WERI-Rb-1 (cell line): ENCODE measurements at regions not wholly inside any gene's neighbourhood (a gene's known extent, or its start where the extent isn't known, plus 50 kb on each side); places are given as distances from the start of the nearest gene placed in this dataset.
"Not testable (repeated sequence)": the region's sequence is repeated elsewhere in the genome, so short reads cannot be mapped to it uniquely, and the experiment has no call there.

Experiments used
- DNase-seq: peaks from one replicate; pipeline ENCODE4 v3.0.0-alpha.2; 2020
- H3K27ac ChIP-seq: fragments of 250-450 bp; sonication (Bioruptor Pico); 2 replicates; pipeline ENCODE4 v1.5.1; 2020; ENCODE audit warnings: mild to moderate bottlenecking, moderate library complexity
- H3K27me3 ChIP-seq: fragments of 250-450 bp; sonication (Bioruptor Pico); 2 replicates; pipeline ENCODE4 v1.5.1; 2021; ENCODE audit warnings: mild to moderate bottlenecking, low read depth, moderate library complexity; ENCODE audit not compliant: insufficient read depth, severe bottlenecking
- H3K36me3 ChIP-seq: fragments of 250-450 bp; sonication (Bioruptor Pico); 2 replicates; pipeline ENCODE4 v1.5.1; 2020; ENCODE audit warnings: mild to moderate bottlenecking, moderate library complexity
- H3K4me3 ChIP-seq: 2 replicates; pipeline ENCODE4 v1.5.1; 2011; ENCODE audit warnings: low read depth, mild to moderate bottlenecking, control low read depth, low read length
- H3K9me3 ChIP-seq: fragments of 250-450 bp; sonication (Bioruptor Pico); 2 replicates; pipeline ENCODE4 v1.5.1; 2021; ENCODE audit warnings: mild to moderate bottlenecking, moderate library complexity; ENCODE audit not compliant: severe bottlenecking
- TF ChIP-seq, protein P1 (sequence below): IDR thresholded peaks from 2 replicates; pipeline ENCODE4 v1.5.1; 2011; ENCODE audit warnings: low read depth, mild to moderate bottlenecking, control low read depth, inconsistent platforms, low read length

DNA sequence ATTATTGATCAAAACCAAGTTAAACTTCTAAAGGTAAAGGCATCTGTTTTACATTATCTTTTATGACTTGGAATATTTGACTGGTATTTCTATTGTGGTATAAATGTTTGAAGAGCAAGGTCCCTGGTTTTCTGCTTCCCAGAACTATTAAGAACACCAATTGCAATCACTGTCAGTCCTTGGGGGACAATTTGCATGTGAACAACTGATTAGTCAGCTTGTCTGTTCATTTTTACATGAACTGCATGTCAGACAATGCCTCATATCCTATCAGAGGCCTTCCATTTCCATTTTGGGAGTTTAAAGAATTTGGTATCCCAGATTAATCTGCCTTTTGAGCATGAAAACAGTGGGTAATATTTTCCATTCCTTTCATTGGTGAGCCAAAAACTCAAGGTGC is 654.9 kb upstream of the USP24 start:
- DNase-seq, result no peak
- Histone ChIP-seq H3K27ac (no peak overlapping the region), H3K9me3 (no peaks in the 10 kb centered on the region), H3K27me3 (no peaks in the 10 kb centered on the region), H3K36me3 (no peaks in the 10 kb centered on the region), H3K4me3 (no peak overlapping the region)
- TF ChIP-seq, protein P1, sequence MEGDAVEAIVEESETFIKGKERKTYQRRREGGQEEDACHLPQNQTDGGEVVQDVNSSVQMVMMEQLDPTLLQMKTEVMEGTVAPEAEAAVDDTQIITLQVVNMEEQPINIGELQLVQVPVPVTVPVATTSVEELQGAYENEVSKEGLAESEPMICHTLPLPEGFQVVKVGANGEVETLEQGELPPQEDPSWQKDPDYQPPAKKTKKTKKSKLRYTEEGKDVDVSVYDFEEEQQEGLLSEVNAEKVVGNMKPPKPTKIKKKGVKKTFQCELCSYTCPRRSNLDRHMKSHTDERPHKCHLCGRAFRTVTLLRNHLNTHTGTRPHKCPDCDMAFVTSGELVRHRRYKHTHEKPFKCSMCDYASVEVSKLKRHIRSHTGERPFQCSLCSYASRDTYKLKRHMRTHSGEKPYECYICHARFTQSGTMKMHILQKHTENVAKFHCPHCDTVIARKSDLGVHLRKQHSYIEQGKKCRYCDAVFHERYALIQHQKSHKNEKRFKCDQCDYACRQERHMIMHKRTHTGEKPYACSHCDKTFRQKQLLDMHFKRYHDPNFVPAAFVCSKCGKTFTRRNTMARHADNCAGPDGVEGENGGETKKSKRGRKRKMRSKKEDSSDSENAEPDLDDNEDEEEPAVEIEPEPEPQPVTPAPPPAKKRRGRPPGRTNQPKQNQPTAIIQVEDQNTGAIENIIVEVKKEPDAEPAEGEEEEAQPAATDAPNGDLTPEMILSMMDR, result no peak

DNA sequence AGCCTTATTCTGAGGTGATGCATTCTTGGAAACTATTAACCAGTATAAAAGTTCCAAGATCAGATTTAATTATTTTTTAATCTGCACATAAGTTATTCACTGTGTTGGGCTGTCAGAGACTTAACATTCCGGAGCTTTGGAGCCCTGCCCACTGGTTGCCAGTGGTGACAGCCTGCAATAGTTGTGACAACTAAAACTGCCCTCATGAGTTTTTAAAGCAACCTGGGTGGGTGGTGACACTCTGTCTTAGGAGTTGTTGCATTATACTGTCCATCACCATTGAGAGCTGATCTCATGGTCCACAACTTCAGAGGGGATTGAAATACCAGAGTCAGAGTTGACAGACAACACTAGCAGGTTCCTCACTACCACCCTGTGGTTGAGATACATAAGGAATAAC is 653.9 kb upstream of the USP24 start:
- TF ChIP-seq, protein P1, result no peak

DNA sequence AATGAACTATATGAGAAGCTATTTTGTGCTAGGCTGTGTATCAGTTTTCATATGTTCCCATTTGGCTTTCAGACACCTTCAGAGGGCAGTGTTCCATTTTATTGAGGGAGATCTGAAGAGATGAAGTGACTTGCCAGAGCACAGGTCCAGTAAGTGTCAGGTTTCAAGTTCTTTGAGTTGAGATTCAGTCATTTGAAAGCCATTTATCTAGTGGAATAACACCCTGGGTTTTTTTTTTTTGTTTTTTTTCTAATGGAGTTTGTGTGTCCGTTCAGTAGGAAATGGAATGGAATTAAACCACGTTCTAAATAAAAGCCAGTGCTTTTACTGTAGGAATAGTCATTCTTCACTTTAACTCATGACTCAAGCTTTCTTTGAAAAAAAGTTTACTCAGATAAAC is 652.9 kb upstream of the USP24 start:
- Histone ChIP-seq H3K27ac (no peak overlapping the region), H3K27me3 (no peaks in the 10 kb centered on the region), H3K4me3 (no peak overlapping the region), H3K36me3 (no peaks in the 10 kb centered on the region), H3K9me3 (no peaks in the 10 kb centered on the region)
- TF ChIP-seq, protein P1, result no peak
- no peak for DNase-seq

More for the DNA sequence above, 653.9 kb upstream of the USP24 start:
- no peaks in the 10 kb centered on the region for H3K36me3 ChIP-seq
- H3K4me3 ChIP-seq, result no peak overlapping the region
- no peak for DNase-seq
- no peak overlapping the region for H3K27ac ChIP-seq
- no peaks in the 10 kb centered on the region for H3K9me3 ChIP-seq
- no peaks in the 10 kb centered on the region for H3K27me3 ChIP-seq

DNA sequence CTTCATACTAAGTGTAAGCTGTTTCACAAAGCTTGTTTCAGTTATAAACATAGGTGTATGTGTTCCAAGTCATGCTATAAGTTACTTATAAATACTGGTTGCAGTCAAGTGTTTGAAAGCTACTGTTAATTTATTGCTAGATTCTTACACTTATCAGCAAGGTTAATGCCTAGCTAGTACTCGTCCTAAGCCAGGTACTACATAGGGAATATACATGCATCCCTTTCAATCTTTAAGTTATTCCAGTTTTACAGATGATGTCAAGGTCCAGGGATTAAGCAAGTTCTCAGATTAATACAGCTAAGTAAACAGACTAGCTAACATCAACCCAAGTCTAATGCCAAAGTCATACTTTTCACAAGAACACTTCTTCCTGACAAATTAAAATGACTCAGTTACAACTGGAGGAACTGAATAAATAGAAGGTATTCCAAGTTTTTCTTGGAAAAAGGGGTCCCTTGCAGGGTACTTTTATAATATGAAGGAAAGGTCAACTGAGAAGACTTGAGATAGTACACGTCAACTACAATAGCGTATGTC is 652.2 kb upstream of the USP24 start:
- TF ChIP-seq, protein P1, result no peak
- no peaks in the 10 kb centered on the region for H3K36me3 ChIP-seq
- no peaks in the 10 kb centered on the region for H3K27me3 ChIP-seq
- no peak overlapping the region for H3K27ac ChIP-seq
- H3K4me3 ChIP-seq, result no peak overlapping the region
- DNase-seq, result no peak
- H3K9me3 ChIP-seq, result no peaks in the 10 kb centered on the region

DNA sequence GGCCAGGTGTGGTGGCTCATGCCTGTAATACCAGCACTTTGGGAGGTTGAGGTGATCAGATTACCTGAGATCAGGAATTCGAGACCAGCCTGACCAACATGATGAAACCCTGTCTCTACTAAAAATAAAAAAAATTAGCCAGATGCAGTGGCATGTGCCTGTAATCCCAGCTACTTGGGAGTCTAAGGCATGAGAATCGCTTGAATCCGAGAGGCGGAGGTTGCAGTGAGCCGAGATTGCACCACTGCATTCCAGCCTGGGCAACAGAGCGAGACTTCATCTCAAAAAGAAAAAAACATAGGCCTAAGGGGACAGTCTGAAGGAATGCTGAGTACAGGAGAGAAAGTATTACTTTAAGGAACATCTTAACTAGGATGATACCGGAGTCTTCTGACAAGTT is 650.6 kb upstream of the USP24 start:
- not testable (repeated sequence) for H3K36me3 ChIP-seq

DNA sequence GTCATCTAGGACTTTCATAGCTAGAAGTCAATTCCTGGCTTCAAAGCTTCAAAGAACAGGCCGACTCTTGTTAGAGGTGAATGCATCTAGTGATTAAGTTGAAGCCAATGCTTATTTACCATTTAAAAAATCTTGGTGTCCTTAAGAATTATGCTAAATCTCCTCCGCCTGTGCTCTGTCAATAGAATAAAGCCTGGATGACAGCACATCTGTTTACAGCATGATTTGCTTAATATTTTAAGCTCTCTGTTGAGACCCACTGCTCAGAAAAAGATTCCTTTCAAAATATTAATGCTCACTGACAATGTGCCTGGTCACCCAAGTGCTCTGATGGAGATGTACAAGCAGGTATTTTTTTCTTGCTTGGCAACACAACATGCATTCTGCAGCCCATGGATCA is 649.1 kb upstream of the USP24 start:
- Histone ChIP-seq H3K36me3 (no peaks in the 10 kb centered on the region), H3K4me3 (no peak overlapping the region), H3K27me3 (no peaks in the 10 kb centered on the region), H3K9me3 (no peaks in the 10 kb centered on the region), H3K27ac (no peak overlapping the region)
- no peak for DNase-seq
- TF ChIP-seq, protein P1, result no peak

More for the DNA sequence above, 650.6 kb upstream of the USP24 start:
- not testable (repeated sequence) for DNase-seq, H3K27me3 ChIP-seq, H3K27ac ChIP-seq, H3K4me3 ChIP-seq, H3K9me3 ChIP-seq
